Neuron (in vitro differentiated cells): ENCODE measurements at regions not wholly inside any gene's neighbourhood (a gene's known extent, or its start where the extent isn't known, plus 50 kb on each side); places are given as distances from the start of the nearest gene placed in this dataset.
"Not testable (repeated sequence)": the region's sequence is repeated elsewhere in the genome, so short reads cannot be mapped to it uniquely, and the experiment has no call there.

Experiments used
- H2AFZ ChIP-seq: one replicate; pipeline ENCODE4 v1.6.1; 2013; ENCODE audit warnings: low read depth, mild to moderate bottlenecking, inconsistent platforms, low read length, moderate library complexity
- H3K27me3 ChIP-seq: one replicate; pipeline ENCODE4 v1.6.1; 2013; ENCODE audit warnings: low read length; ENCODE audit not compliant: insufficient read depth
- H3K36me3 ChIP-seq: one replicate; pipeline ENCODE4 v1.6.1; 2013; ENCODE audit warnings: low read length; ENCODE audit not compliant: insufficient read depth
- H3K4me1 ChIP-seq: one replicate; pipeline ENCODE4 v1.6.1; 2013; ENCODE audit warnings: low read length; ENCODE audit not compliant: insufficient read depth
- H3K4me3 ChIP-seq: 2 replicates; pipeline ENCODE4 v1.5.1; 2013; ENCODE audit warnings: mild to moderate bottlenecking, low read length, moderate library complexity
- H3K9me3 ChIP-seq: one replicate; pipeline ENCODE4 v1.6.1; 2013; ENCODE audit warnings: low read length

DNA sequence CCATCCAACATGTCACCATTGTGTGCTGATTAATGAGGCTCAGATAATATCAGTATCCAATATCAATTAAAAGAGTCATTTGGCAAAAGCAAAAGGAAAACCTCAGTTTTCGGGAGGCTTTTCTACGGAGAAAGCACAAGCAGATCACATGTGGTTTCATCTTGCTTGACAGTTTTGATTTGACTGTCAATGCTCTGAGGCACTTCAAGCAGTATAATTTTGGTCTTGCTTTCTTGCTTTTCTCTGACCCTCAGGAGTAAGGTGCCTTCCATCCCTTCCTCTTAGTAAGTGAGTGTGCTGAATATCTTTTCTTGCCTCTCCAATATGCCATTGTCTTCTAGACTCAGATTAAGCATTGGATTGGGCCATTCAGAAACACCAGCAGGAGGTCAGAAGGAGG is 115.5 kb upstream of the CALCR start:
- H3K4me1 ChIP-seq: peaks cover 7% of the 10 kb centered on the region
- H2AFZ ChIP-seq: no peak overlapping the region
- H3K4me3 ChIP-seq: no peak overlapping the region
- H3K9me3 ChIP-seq: no peaks in the 10 kb centered on the region
- H3K36me3 ChIP-seq: no peaks in the 10 kb centered on the region
- H3K27me3 ChIP-seq: no peaks in the 10 kb centered on the region

DNA sequence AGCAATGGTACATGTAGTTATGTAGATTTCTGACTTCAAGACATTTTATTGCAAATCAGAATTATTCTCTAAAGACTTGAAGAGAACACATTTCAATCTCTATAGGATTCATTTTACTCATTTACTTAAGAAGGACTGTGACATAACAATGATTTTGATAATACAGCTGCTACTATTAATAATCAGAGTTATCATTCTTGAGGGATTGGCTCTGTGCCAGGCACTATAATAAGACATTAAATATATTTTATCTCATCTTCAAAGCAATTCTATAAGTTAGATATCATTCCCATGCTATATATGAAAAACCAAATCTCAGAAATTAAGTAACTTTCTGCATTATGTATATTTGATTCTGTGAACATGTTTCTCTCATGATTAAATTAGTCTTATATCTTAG is 103.7 kb upstream of the CALCR start:
- Histone ChIP-seq H3K4me1 (no peaks in the 10 kb centered on the region), H3K4me3 (no peak overlapping the region), H3K36me3 (no peaks in the 10 kb centered on the region), H3K27me3 (no peaks in the 10 kb centered on the region), H3K9me3 (no peaks in the 10 kb centered on the region), H2AFZ (no peak overlapping the region)

GRCh38 chr7:93663561-93664299 is 89.2 kb upstream of the CALCR start:
- Histone ChIP-seq H2AFZ (no peak overlapping the region), H3K36me3 (no peaks in the 10 kb centered on the region), H3K9me3 (no peaks in the 10 kb centered on the region), H3K4me3 (no peak overlapping the region), H3K4me1 (no peaks in the 10 kb centered on the region), H3K27me3 (no peaks in the 10 kb centered on the region)

DNA sequence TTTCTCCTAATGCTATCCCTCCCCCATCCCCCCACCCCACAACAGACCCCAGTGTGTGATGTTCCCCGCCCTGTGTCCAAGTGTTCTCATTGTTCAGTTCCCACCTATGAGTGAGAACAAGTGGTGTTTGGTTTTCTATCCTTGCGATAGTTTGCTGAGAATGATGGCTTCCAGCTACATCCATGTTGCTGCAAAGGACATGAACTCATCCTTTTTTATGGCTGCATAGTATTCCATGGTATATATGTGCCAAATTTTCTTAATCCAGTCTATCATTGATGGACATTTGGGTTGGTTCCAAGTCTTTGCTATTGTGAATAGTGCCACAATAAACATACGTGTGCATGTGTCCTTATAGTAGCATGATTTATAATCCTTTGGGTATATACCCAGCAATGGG is 83.6 kb upstream of the CALCR start:
- not testable (repeated sequence) for H3K36me3 ChIP-seq

GRCh38 chr7:93651603-93652159 is 77.2 kb upstream of the CALCR start:
- H3K36me3 ChIP-seq: no peaks in the 10 kb centered on the region
- H3K4me1 ChIP-seq: no peaks in the 10 kb centered on the region
- no peak overlapping the region for H3K4me3 ChIP-seq
- H2AFZ ChIP-seq: no peak overlapping the region
- H3K9me3 ChIP-seq: no peaks in the 10 kb centered on the region
- no peaks in the 10 kb centered on the region for H3K27me3 ChIP-seq

More for the DNA sequence above, 83.6 kb upstream of the CALCR start:
- H3K27me3 ChIP-seq, H3K4me1 ChIP-seq, H3K4me3 ChIP-seq, H3K9me3 ChIP-seq, H2AFZ ChIP-seq: not testable (repeated sequence)

GRCh38 chr7:93646538-93646937 is 72.0 kb upstream of the CALCR start:
- Histone ChIP-seq H3K4me1 (no peaks in the 10 kb centered on the region), H2AFZ (no peak overlapping the region), H3K36me3 (no peaks in the 10 kb centered on the region), H3K9me3 (no peaks in the 10 kb centered on the region), H3K27me3 (no peaks in the 10 kb centered on the region), H3K4me3 (no peak overlapping the region)

DNA sequence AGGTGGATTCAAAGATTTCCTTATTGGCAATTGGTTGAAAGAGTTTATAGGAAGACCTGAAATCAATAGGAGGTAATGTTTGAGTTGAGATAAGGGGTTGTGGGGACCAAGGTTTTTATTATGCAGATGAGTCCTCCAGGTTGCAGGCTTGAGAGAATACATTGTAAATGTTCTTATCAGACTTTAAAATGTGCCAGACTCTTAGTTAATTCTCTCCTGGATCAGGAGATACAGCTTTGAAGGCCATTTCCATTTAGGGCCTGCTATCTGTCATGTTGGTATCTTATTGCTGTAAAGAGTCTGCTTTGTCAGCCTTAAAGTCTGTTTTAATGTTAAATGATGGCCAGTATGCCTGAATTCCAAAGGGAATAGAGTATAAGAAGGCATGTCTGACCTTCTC is 61.8 kb upstream of the CALCR start:
- Histone ChIP-seq H3K9me3 (no peaks in the 10 kb centered on the region), H2AFZ (no peak overlapping the region), H3K27me3 (no peaks in the 10 kb centered on the region), H3K4me3 (no peak overlapping the region), H3K4me1 (no peaks in the 10 kb centered on the region), H3K36me3 (no peaks in the 10 kb centered on the region)

- Histone ChIP-seq H3K36me3 (no peaks in the 10 kb centered on the region), H3K4me1 (no peaks in the 10 kb centered on the region), H3K27me3 (no peaks in the 10 kb centered on the region), H3K9me3 (no peaks in the 10 kb centered on the region), H3K4me3 (no peak overlapping the region), H2AFZ (no peak overlapping the region)
Observed at GRCh38 chr7:93632371-93632770, 57.8 kb upstream of the CALCR start.

- no peaks in the 10 kb centered on the region for H3K9me3 ChIP-seq
- no peak overlapping the region for H2AFZ ChIP-seq
- no peaks in the 10 kb centered on the region for H3K4me1 ChIP-seq
- no peaks in the 10 kb centered on the region for H3K27me3 ChIP-seq
- H3K36me3 ChIP-seq: no peaks in the 10 kb centered on the region
- H3K4me3 ChIP-seq: no peak overlapping the region
Observed at GRCh38 chr7:93629291-93629801, 54.8 kb upstream of the CALCR start.

DNA sequence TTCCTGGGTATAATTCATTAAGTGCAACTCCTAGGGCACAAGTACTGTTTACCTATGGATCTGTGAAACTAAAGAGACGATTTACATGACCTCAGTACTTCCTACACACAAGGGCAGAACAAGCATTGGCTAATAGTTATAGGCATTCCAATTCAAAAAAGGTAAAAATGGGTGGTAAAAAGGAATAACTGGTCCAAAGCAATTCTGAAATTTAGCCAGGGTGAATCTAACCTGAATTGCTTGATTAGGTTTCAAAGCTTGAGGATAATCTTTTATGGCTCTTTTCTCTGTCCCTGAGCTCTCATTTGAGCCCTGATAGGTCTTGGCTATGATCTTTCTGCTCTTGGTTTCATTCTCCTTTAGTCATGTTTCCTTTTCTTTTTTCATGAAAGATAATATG is 52.3 kb upstream of the CALCR start:
- Histone ChIP-seq H3K4me1 (no peaks in the 10 kb centered on the region), H2AFZ (no peak overlapping the region), H3K27me3 (no peaks in the 10 kb centered on the region), H3K9me3 (no peaks in the 10 kb centered on the region), H3K36me3 (no peaks in the 10 kb centered on the region), H3K4me3 (no peak overlapping the region)
